ENCODE measurements at regions not wholly inside any gene's neighbourhood (a gene's known extent, or its start where the extent isn't known, plus 50 kb on each side); places are given as distances from the start of the nearest gene placed in this dataset.
A peak's percentile ranks its signal among the peaks of the same experiment; 100 is the strongest.

DNA sequence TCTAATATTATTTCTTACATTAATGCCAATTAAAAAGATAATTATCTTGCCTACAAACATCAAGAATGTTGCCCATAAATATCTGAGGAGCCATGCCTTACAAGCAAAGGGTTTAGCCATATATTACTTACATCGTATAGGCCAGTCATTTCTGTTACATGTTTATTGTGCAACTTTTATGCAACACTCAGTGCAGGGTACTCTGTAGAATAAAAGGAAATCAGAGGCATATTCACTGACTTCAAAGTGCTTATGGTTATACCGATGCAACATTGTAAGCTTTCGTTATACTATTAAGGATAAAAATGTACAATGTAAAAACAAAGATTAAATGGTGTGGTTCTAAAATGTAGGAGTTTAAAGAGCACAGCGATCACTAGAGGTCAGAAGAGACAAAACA is 315.9 kb downstream of the PCDH10 start:
- Histone ChIP-seq H3K23ac (ENCODE audit: low read depth, low read length) (no peak overlapping the region), H2BK120ac (ENCODE audit: low read depth, low read length) (no peak overlapping the region), H2BK5ac (ENCODE audit: low read depth, low read length, poor library complexity, severe bottlenecking) (no peak overlapping the region), H4K20me1 (ENCODE audit: insufficient read depth, low read length) (no peaks in the 10 kb centered on the region), H2AFZ (replicated peaks; ENCODE audit: low read length, poor library complexity) (no peak overlapping the region), H3K27me3 (ENCODE audit: control insufficient read depth, insufficient read depth, low read length) (no peaks in the 10 kb centered on the region), H3K9ac (ENCODE audit: low read depth, low read length) (no peak overlapping the region), H2AK9ac (replicated peaks; ENCODE audit: low read depth, low read length, poor library complexity) (no peak overlapping the region), H3K79me1 (ENCODE audit: low read depth in 1 of 2, low read length in 2 of 2) (no peaks in the 10 kb centered on the region), H3K18ac (ENCODE audit: low read depth, low read length) (no peak overlapping the region), H2BK20ac (ENCODE audit: low read depth, low read length) (no peak overlapping the region), H3K27ac (ENCODE audit: insufficient read depth, low read length) (no peak overlapping the region), H3K9me3 (ENCODE audit: control insufficient read depth, insufficient read depth, low read length) (no peaks in the 10 kb centered on the region; the same call in 1 of the 2 replicates), H4K5ac (ENCODE audit: low read depth, low read length) (no peak overlapping the region), H3K56ac (ENCODE audit: extremely low read depth, insufficient read depth, low read length) (no peak overlapping the region), H3K9me1 (ENCODE audit: insufficient read depth, low read length) (no peaks in the 10 kb centered on the region), H2BK15ac (ENCODE audit: low read depth, low read length) (no peak overlapping the region), H3K4me1 (ENCODE audit: control insufficient read depth, insufficient read depth, low read length) (no peaks in the 10 kb centered on the region), H3K4me3 (ENCODE audit: insufficient read depth, low read depth, low read length) (no peak overlapping the region), H2AK5ac (ENCODE audit: low read depth, low read length) (no peak overlapping the region), H3K4ac (ENCODE audit: low read depth, low read length) (no peak overlapping the region), H3K4me2 (ENCODE audit: low read depth, low read length) (no peak overlapping the region), H4K8ac (ENCODE audit: low read depth in 2 of 2, low read length in 2 of 2) (no peak overlapping the region), H3K14ac (replicated peaks; ENCODE audit: low read depth, low read length) (no peak overlapping the region), H4K91ac (ENCODE audit: insufficient read depth, low read depth, low read length) (no peak overlapping the region), H3K36me3 (ENCODE audit: control insufficient read depth, insufficient read depth, low read length) (no peaks in the 10 kb centered on the region)
- DNase-seq (no peak), ATAC-seq (ENCODE audit: low read depth) (no peak)
- in situ Hi-C loops (cut with MboI; ENCODE audit: low sequenced_read_pairs) = no loop called here
- ChIA-PET CTCF (no interaction called here), POLR2A (ENCODE audit: unreplicated experiment) (no interaction called here)
- WGBS, 2 experiments (ENCODE audit: extremely low coverage in 2 of 2, insufficient read length in 1 of 2) = no CpG with 5 or more reads among the region's 4 CpGs
- intact Hi-C loops (cut with micrococcal nuclease) = no loop called here
- dilution Hi-C loops (cut with HindIII; ENCODE audit: low sequenced_read_pairs, unreplicated experiment) = no loop called here
- no TSS peak for BruUV-seq (replicated peaks)
- TF ChIP-seq, protein P1, sequence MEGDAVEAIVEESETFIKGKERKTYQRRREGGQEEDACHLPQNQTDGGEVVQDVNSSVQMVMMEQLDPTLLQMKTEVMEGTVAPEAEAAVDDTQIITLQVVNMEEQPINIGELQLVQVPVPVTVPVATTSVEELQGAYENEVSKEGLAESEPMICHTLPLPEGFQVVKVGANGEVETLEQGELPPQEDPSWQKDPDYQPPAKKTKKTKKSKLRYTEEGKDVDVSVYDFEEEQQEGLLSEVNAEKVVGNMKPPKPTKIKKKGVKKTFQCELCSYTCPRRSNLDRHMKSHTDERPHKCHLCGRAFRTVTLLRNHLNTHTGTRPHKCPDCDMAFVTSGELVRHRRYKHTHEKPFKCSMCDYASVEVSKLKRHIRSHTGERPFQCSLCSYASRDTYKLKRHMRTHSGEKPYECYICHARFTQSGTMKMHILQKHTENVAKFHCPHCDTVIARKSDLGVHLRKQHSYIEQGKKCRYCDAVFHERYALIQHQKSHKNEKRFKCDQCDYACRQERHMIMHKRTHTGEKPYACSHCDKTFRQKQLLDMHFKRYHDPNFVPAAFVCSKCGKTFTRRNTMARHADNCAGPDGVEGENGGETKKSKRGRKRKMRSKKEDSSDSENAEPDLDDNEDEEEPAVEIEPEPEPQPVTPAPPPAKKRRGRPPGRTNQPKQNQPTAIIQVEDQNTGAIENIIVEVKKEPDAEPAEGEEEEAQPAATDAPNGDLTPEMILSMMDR (conservative IDR thresholded peaks at IDR 0.05; ENCODE audit: low read depth, low read length) = no peak
- TF ChIP-seq NFE2L2 (IDR thresholded peaks at IDR 0.05; ENCODE audit: low read depth, low read length) = no peak
- peak; percentile 43; the same call in 1 of the 2 replicates for TF ChIP-seq CEBPB (IDR thresholded peaks at IDR 0.05; ENCODE audit: low read depth, low read length)
- TF ChIP-seq MXI1 (IDR thresholded peaks at IDR 0.05; ENCODE audit: borderline replicate concordance, low read depth, low read length) = no peak

All from IMR-90 (cell line).